ENCODE measurements at regions not wholly inside any gene's neighbourhood (a gene's known extent, or its start where the extent isn't known, plus 50 kb on each side); places are given as distances from the start of the nearest gene placed in this dataset.

GRCh38 chr6:113649276-113649675 lies 207.9 kb upstream of the MARCKS start:
- peak in 1 of 2 donors; percentile 58 for DNase-seq (ENCODE audit: low spot score in 2 of 2)
- Histone ChIP-seq H3K4me3 (peak overlapping the region in 2 of 3 donors; percentile 19 to 29), H3K4me1 (no peaks in the 10 kb centered on the region), H3K27ac (peak overlapping the region; percentile 73 to 77), H3K9me3 (no peaks in the 10 kb centered on the region), H3K36me3 (no peaks in the 10 kb centered on the region), H3K27me3 (no peaks in the 10 kb centered on the region)
- TF ChIP-seq CTCF (IDR thresholded peaks at IDR 0.05), result no peak
- TF ChIP-seq POLR2AphosphoS5 (IDR thresholded peaks at IDR 0.05), result no peak
- no peak for TF ChIP-seq POLR2A (IDR thresholded peaks at IDR 0.05)
- intact Hi-C loops (cut with DNase I; ENCODE audit: low total_unique reads), result no loop called here

- H3K9me3 ChIP-seq, result no peaks in the 10 kb centered on the region
- H3K27ac ChIP-seq, result peak overlapping the region; percentile 0 to 77
- DNase-seq (ENCODE audit: low spot score in 2 of 2), result no peak
- no peaks in the 10 kb centered on the region for H3K27me3 ChIP-seq
- intact Hi-C loops (cut with DNase I; ENCODE audit: low total_unique reads), result no loop called here
- H3K4me3 ChIP-seq, result no peak overlapping the region
- H3K36me3 ChIP-seq, result no peaks in the 10 kb centered on the region
- TF ChIP-seq POLR2AphosphoS5 (IDR thresholded peaks at IDR 0.05), result no peak
- no peak for TF ChIP-seq CTCF (IDR thresholded peaks at IDR 0.05)
- TF ChIP-seq POLR2A (IDR thresholded peaks at IDR 0.05), result no peak
- no peaks in the 10 kb centered on the region for H3K4me1 ChIP-seq
These were observed 207.1 kb upstream of the MARCKS start for GRCh38 chr6:113649880-113650609.

- Histone ChIP-seq H3K9me3 (no peaks in the 10 kb centered on the region), H3K27ac (peak overlapping the region in 1 of 2 donors; percentile 0), H3K27me3 (no peaks in the 10 kb centered on the region), H3K4me3 (no peak overlapping the region), H3K36me3 (no peaks in the 10 kb centered on the region), H3K4me1 (no peaks in the 10 kb centered on the region)
- DNase-seq (ENCODE audit: low spot score in 2 of 2), result no peak
- intact Hi-C loops (cut with DNase I; ENCODE audit: low total_unique reads), result no loop called here
- TF ChIP-seq POLR2A (IDR thresholded peaks at IDR 0.05) (no peak), POLR2AphosphoS5 (IDR thresholded peaks at IDR 0.05) (no peak), CTCF (IDR thresholded peaks at IDR 0.05) (no peak)
These were observed 206.6 kb upstream of the MARCKS start for GRCh38 chr6:113650610-113650979.

GRCh38 chr6:113651120-113651519 lies 206.0 kb upstream of the MARCKS start:
- H3K27me3 ChIP-seq, result no peaks in the 10 kb centered on the region
- H3K9me3 ChIP-seq, result no peaks in the 10 kb centered on the region
- H3K4me3 ChIP-seq, result no peak overlapping the region
- intact Hi-C loops (cut with DNase I; ENCODE audit: low total_unique reads), result no loop called here
- H3K4me1 ChIP-seq, result no peaks in the 10 kb centered on the region
- no peak for DNase-seq (ENCODE audit: low spot score in 2 of 2)
- no peaks in the 10 kb centered on the region for H3K36me3 ChIP-seq
- no peak for TF ChIP-seq CTCF (IDR thresholded peaks at IDR 0.05)
- no peak for TF ChIP-seq POLR2A (IDR thresholded peaks at IDR 0.05)
- TF ChIP-seq POLR2AphosphoS5 (IDR thresholded peaks at IDR 0.05), result no peak
- H3K27ac ChIP-seq, result no peak overlapping the region

GRCh38 chr6:113651920-113652319 lies 205.2 kb upstream of the MARCKS start:
- Histone ChIP-seq H3K4me1 (no peaks in the 10 kb centered on the region), H3K27ac (no peak overlapping the region), H3K9me3 (no peaks in the 10 kb centered on the region), H3K27me3 (no peaks in the 10 kb centered on the region), H3K4me3 (no peak overlapping the region), H3K36me3 (no peaks in the 10 kb centered on the region)
- DNase-seq (ENCODE audit: low spot score in 2 of 2), result no peak
- intact Hi-C loops (cut with DNase I; ENCODE audit: low total_unique reads), result loop anchor here (1.0 kb wide), 1 partner anchor 9 kb away; no protein-coding TSS in a partner anchor
- TF ChIP-seq POLR2AphosphoS5 (IDR thresholded peaks at IDR 0.05) (no peak), POLR2A (IDR thresholded peaks at IDR 0.05) (no peak), CTCF (IDR thresholded peaks at IDR 0.05) (no peak)
